CD14-positive monocyte (primary cell): ENCODE measurements at regions not wholly inside any gene's neighbourhood (a gene's known extent, or its start where the extent isn't known, plus 50 kb on each side); places are given as distances from the start of the nearest gene placed in this dataset.

Experiments
- DNase-seq, 3 donors: peaks; one replicate each; pipeline ENCODE4 v3.0.0-alpha.2; 2011 to 2022
- H2AFZ ChIP-seq: 2 replicates; pipeline ENCODE4 v1.6.0; 2012; ENCODE audit warnings: mild to moderate bottlenecking, low read depth, low read length, inconsistent platforms; ENCODE audit not compliant: insufficient read depth, poor library complexity, severe bottlenecking
- H3K27ac ChIP-seq, 2 donors: 1 replicate in 1 of 2; 2 replicates in 1 of 2; pipeline ENCODE4 v1.5.1; 2012 to 2013; ENCODE audit warnings: low read length in 2 of 2, control low read depth in 1 of 2, inconsistent platforms in 1 of 2, low read depth in 1 of 2, mild to moderate bottlenecking in 1 of 2
- H3K27me3 ChIP-seq, 2 donors: one replicate each; pipeline versions ENCODE4 v1.6.0 to v1.6.1; 2011 to 2013; ENCODE audit warnings: low read length in 2 of 2; ENCODE audit not compliant: control insufficient read depth in 2 of 2, insufficient read depth in 2 of 2
- H3K36me3 ChIP-seq, 2 donors: replicated peaks in 1 of 2; 1 replicate in 1 of 2; 2 replicates in 1 of 2; pipeline versions ENCODE4 v1.5.1 to v1.6.1; 2012 to 2013; ENCODE audit warnings: low read length in 2 of 2, control low read depth in 1 of 2, inconsistent platforms in 1 of 2, mild to moderate bottlenecking in 1 of 2; ENCODE audit not compliant: insufficient read depth in 2 of 2, control insufficient read depth in 1 of 2
- H3K4me1 ChIP-seq, 2 donors: 1 replicate in 1 of 2; 2 replicates in 1 of 2; pipeline versions ENCODE4 v1.5.1 to v1.6.1; 2012 to 2013; ENCODE audit warnings: low read length in 2 of 2, control low read depth in 1 of 2, inconsistent platforms in 1 of 2, mild to moderate bottlenecking in 1 of 2, moderate library complexity in 1 of 2; ENCODE audit not compliant: insufficient read depth in 2 of 2, control insufficient read depth in 1 of 2
- H3K4me2 ChIP-seq: replicated peaks from 2 replicates; pipeline ENCODE3; 2012; ENCODE audit warnings: low read length, moderate library complexity, mild to moderate bottlenecking; ENCODE audit not compliant: poor library complexity, severe bottlenecking; ENCODE audit errors: extremely low read depth
- H3K4me3 ChIP-seq, 3 experiments: fragments of 200-600 bp in 1 of 3; sonication (generic) in 1 of 3; replicated peaks in 1 of 3; 1 replicate in 2 of 3; 2 replicates in 1 of 3; pipeline ENCODE4 v1.5.1; 2011 to 2013; ENCODE audit warnings: low read length in 3 of 3, mild to moderate bottlenecking in 3 of 3, control low read depth in 2 of 3, low read depth in 2 of 3, inconsistent platforms in 1 of 3, moderate library complexity in 1 of 3
- H3K79me2 ChIP-seq: 2 replicates; pipeline ENCODE4 v1.6.0; 2012; ENCODE audit warnings: mild to moderate bottlenecking, control low read depth, inconsistent platforms, low read length, moderate library complexity; ENCODE audit not compliant: insufficient read depth
- H3K9ac ChIP-seq: 2 replicates; pipeline ENCODE4 v1.6.0; 2017; ENCODE audit warnings: low read length, mild to moderate bottlenecking; ENCODE audit not compliant: insufficient read depth, poor library complexity, severe bottlenecking
- H3K9me3 ChIP-seq, 2 donors: replicated peaks in 1 of 2; 1 replicate in 1 of 2; 2 replicates in 1 of 2; pipeline versions ENCODE4 v1.5.1 to v1.6.1; 2012 to 2013; ENCODE audit warnings: low read length in 2 of 2, control low read depth in 1 of 2; ENCODE audit not compliant: control insufficient read depth in 1 of 2, insufficient read depth in 1 of 2
- H4K20me1 ChIP-seq: 2 replicates; pipeline ENCODE4 v1.6.0; 2012; ENCODE audit warnings: mild to moderate bottlenecking, low read length, control low read depth, moderate library complexity; ENCODE audit not compliant: insufficient read depth
- H3K27ac Mint-ChIP-seq, 7 donors: one replicate each; pipeline ENCODE4 v1.8.0; 2020; ENCODE audit warnings: mild to moderate bottlenecking in 7 of 7, mixed read lengths in 7 of 7, moderate library complexity in 6 of 7, inconsistent platforms in 2 of 7
- H3K27me3 Mint-ChIP-seq, 3 donors: one replicate each; pipeline ENCODE4 v1.8.0; 2021 to 2022; ENCODE audit warnings: low read depth in 3 of 3, mild to moderate bottlenecking in 3 of 3, mixed read lengths in 3 of 3, moderate library complexity in 3 of 3, inconsistent platforms in 1 of 3
- H3K36me3 Mint-ChIP-seq, 2 donors: one replicate each; pipeline ENCODE4 v1.8.0; 2020; ENCODE audit warnings: mixed read lengths in 2 of 2, inconsistent platforms in 1 of 2, mild to moderate bottlenecking in 1 of 2
- H3K4me1 Mint-ChIP-seq: one replicate; pipeline ENCODE4 v1.8.0; 2020; ENCODE audit warnings: mild to moderate bottlenecking, mixed read lengths
- H3K4me3 Mint-ChIP-seq, 2 donors: one replicate each; pipeline ENCODE4 v1.8.0; 2020; ENCODE audit warnings: mild to moderate bottlenecking in 2 of 2, mixed read lengths in 2 of 2, moderate library complexity in 1 of 2
- H3K9me3 Mint-ChIP-seq, 7 donors: one replicate each; pipeline ENCODE4 v1.8.0; 2020 to 2022; ENCODE audit warnings: mixed read lengths in 7 of 7, mild to moderate bottlenecking in 6 of 7, moderate library complexity in 6 of 7, inconsistent platforms in 2 of 7
- WGBS: methylation state at CpG from one replicate; pipeline ENCODE4 v1.1.5; 2013; ENCODE audit warnings: missing lambda C conversion rate; ENCODE audit not compliant: insufficient coverage; 5-methylcytosine and 5-hydroxymethylcytosine counted together
- intact Hi-C, 2 donors: fragments of 100-400 bp; cut with micrococcal nuclease; formaldehyde crosslinking; loops; one replicate each; pipeline versions ENCODE4 v1.15.0 to v1.15.1; 2023
- TF ChIP-seq, protein P1 (sequence below): fragments of 200-600 bp; IDR thresholded peaks from one replicate; pipeline ENCODE4 v1.8.0; 2022; ENCODE audit warnings: antibody characterized with exemption, mild to moderate bottlenecking

DNA sequence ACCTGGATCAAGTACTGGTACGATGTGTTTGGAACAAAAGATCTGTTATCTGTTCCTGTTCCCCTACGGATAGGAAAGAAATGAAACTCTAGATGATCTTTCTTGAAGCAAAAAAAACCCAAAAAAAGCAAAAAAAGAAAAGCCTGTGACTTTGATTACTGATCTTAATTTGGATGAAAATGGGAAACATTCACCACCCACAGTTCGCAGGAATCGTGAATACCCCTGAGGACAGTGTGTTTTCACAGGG, 138.7 kb upstream of the LMNTD1 start:
- TF ChIP-seq, protein P1, sequence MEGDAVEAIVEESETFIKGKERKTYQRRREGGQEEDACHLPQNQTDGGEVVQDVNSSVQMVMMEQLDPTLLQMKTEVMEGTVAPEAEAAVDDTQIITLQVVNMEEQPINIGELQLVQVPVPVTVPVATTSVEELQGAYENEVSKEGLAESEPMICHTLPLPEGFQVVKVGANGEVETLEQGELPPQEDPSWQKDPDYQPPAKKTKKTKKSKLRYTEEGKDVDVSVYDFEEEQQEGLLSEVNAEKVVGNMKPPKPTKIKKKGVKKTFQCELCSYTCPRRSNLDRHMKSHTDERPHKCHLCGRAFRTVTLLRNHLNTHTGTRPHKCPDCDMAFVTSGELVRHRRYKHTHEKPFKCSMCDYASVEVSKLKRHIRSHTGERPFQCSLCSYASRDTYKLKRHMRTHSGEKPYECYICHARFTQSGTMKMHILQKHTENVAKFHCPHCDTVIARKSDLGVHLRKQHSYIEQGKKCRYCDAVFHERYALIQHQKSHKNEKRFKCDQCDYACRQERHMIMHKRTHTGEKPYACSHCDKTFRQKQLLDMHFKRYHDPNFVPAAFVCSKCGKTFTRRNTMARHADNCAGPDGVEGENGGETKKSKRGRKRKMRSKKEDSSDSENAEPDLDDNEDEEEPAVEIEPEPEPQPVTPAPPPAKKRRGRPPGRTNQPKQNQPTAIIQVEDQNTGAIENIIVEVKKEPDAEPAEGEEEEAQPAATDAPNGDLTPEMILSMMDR = no peak
- Histone ChIP-seq H3K9me3 (peaks cover 0 to 5% of the 10 kb centered on the region in 2 donors), H3K36me3 (no peaks in the 10 kb centered on the region), H4K20me1 (no peaks in the 10 kb centered on the region), H3K27ac (no peak overlapping the region), H3K4me2 (no peak overlapping the region), H3K79me2 (no peaks in the 10 kb centered on the region), H3K9ac (no peak overlapping the region), H3K4me3 (no peak overlapping the region), H3K27me3 (no peaks in the 10 kb centered on the region), H2AFZ (no peak overlapping the region), H3K4me1 (no peaks in the 10 kb centered on the region)
- H3K9me3 Mint-ChIP-seq = peaks cover 2 to 13% (median 6%) of the 10 kb centered on the region in 7 donors
- DNase-seq = no peak
- H3K27me3 Mint-ChIP-seq = peaks cover 0 to 2% (median 0%) of the 10 kb centered on the region in 3 donors
- 100% methylated on average over 1 of the region's 4 CpGs for WGBS
- no peaks in the 10 kb centered on the region for H3K36me3 Mint-ChIP-seq
- intact Hi-C loops = no loop called here
- no peak overlapping the region for H3K4me3 Mint-ChIP-seq
- peaks cover 6% of the 10 kb centered on the region for H3K4me1 Mint-ChIP-seq
- no peak overlapping the region for H3K27ac Mint-ChIP-seq

DNA sequence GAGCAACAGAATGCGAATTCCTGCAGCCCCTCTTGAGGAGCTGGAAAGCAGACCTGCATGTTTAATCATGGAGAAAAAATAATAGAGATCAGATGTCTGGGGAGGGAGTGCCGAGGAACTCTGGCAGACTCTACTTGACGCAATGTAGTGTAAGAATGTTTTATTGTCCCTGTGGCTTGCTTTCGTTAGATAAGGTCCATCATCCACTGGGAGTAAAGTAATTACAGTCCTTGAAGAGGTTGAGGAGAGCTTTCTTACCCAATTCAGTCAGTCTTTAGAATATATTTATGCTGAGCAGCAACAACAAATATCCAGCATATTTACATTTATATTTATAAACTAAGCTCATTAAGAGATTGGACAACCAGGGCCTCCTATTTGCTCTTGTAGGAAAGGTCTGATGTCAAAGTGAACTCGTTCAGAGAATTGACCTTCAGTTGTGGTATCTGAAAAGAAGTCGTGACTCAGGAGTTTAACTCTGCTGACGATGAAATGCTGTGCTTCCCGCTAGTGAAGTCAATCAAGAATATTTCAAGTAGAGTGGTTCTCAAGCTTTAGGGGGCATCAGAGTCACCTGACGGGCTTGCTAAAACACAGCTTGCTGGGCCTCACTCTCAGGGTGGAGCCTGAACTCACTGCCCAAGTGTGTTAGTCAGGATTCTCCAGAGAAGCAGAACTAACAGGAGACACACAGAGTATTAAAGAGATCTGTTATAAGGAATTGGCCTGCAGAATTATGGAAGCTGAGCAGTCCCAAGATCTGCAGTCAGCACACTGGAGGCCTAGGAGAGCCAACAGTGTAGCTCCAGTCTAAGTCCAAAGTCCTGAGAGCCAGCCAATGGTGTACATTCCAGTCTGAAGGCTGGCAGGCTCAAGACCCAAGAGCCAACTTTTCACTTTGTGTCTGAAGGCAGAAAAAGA, 139.3 kb upstream of the LMNTD1 start:
- intact Hi-C loops = no loop called here
- no peak overlapping the region for H3K27ac ChIP-seq
- peaks cover 0 to 2% of the 10 kb centered on the region in 2 donors for H3K9me3 ChIP-seq
- Mint-ChIP-seq H3K9me3 (peaks cover under 1 to 8% (median 2%) of the 10 kb centered on the region in 7 donors), H3K4me3 (no peak overlapping the region), H3K27ac (no peak overlapping the region), H3K36me3 (no peaks in the 10 kb centered on the region), H3K27me3 (peaks cover 0 to 2% (median 0%) of the 10 kb centered on the region in 3 donors), H3K4me1 (peaks cover 6% of the 10 kb centered on the region)
- H2AFZ ChIP-seq = no peak overlapping the region
- H3K27me3 ChIP-seq = no peaks in the 10 kb centered on the region
- H3K36me3 ChIP-seq = no peaks in the 10 kb centered on the region
- no peaks in the 10 kb centered on the region for H3K4me1 ChIP-seq
- whole genome bisulfite sequencing = 92% methylated on average over 8 of the region's 9 CpGs
- H3K9ac ChIP-seq = no peak overlapping the region
- H3K4me2 ChIP-seq = no peak overlapping the region
- no peak overlapping the region for H3K4me3 ChIP-seq
- DNase-seq = no peak
- TF ChIP-seq, protein P1 = no peak
- no peaks in the 10 kb centered on the region for H3K79me2 ChIP-seq
- no peaks in the 10 kb centered on the region for H4K20me1 ChIP-seq
